Neutrophil (primary cell): ENCODE measurements at regions not wholly inside any gene's neighbourhood (a gene's known extent, or its start where the extent isn't known, plus 50 kb on each side); places are given as distances from the start of the nearest gene placed in this dataset.

Source experiments
- H3K27ac ChIP-seq: fragments of 200-600 bp; sonication (generic); 2 replicates; pipeline ENCODE4 v1.5.1; 2016; ENCODE audit warnings: mild to moderate bottlenecking, moderate library complexity
- H3K27me3 ChIP-seq: fragments of 200-600 bp; sonication (generic); 2 replicates; pipeline ENCODE4 v1.6.0; 2016; ENCODE audit warnings: mild to moderate bottlenecking
- H3K36me3 ChIP-seq: fragments of 200-600 bp; sonication (generic); 2 replicates; pipeline ENCODE4 v1.5.1; 2017
- H3K4me1 ChIP-seq, 2 experiments: fragments of 200-600 bp in 1 of 2; sonication (generic) in 1 of 2; 1 replicate in 1 of 2; 2 replicates in 1 of 2; pipeline versions ENCODE4 v1.5.1 to v1.6.1; 2013 to 2016; ENCODE audit warnings: low read depth in 1 of 2, low read length in 1 of 2, mild to moderate bottlenecking in 1 of 2, moderate library complexity in 1 of 2; ENCODE audit not compliant: control insufficient read depth in 1 of 2, insufficient read depth in 1 of 2
- H3K4me3 ChIP-seq, 2 experiments: fragments of 200-600 bp in 1 of 2; sonication (generic) in 1 of 2; 1 replicate in 1 of 2; 2 replicates in 1 of 2; pipeline ENCODE4 v1.5.1; 2013 to 2016; ENCODE audit warnings: low read depth in 1 of 2, low read length in 1 of 2, mild to moderate bottlenecking in 1 of 2, moderate library complexity in 1 of 2
- H3K9me3 ChIP-seq: fragments of 200-600 bp; sonication (generic); 2 replicates; pipeline ENCODE4 v1.5.1; 2016
- TF ChIP-seq, protein P1 (sequence below): fragments of 200-600 bp; sonication (generic); IDR thresholded peaks from 2 replicates; pipeline ENCODE4 v1.5.1; 2016; ENCODE audit warnings: antibody characterized with exemption

DNA sequence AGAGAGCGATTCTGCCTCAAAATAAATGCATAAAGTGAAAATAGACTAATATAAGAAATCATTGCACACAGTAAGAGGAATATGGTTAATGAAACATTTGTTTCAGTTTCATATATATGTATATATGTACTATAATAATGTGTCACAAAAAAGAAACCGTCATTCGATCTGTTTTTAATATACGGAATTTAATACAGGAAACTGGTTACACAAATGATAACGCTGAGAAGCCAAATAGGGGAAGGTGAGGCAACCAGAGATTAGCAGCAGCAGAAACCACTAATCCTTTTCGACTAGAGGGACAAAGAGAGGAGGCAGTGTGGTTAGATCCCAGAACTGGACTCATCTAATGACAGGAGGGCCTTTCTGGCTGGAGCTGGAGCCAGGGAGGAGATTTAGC lies 64.2 kb upstream of the GREB1L start:
- Histone ChIP-seq H3K9me3 (no peaks in the 10 kb centered on the region), H3K27me3 (no peaks in the 10 kb centered on the region), H3K27ac (no peak overlapping the region), H3K4me3 (peak overlapping the region in 1 of 2 experiments; percentile 6), H3K4me1 (peaks cover 3 to 17% of the 10 kb centered on the region in 2 experiments), H3K36me3 (no peaks in the 10 kb centered on the region)
- TF ChIP-seq, protein P1, sequence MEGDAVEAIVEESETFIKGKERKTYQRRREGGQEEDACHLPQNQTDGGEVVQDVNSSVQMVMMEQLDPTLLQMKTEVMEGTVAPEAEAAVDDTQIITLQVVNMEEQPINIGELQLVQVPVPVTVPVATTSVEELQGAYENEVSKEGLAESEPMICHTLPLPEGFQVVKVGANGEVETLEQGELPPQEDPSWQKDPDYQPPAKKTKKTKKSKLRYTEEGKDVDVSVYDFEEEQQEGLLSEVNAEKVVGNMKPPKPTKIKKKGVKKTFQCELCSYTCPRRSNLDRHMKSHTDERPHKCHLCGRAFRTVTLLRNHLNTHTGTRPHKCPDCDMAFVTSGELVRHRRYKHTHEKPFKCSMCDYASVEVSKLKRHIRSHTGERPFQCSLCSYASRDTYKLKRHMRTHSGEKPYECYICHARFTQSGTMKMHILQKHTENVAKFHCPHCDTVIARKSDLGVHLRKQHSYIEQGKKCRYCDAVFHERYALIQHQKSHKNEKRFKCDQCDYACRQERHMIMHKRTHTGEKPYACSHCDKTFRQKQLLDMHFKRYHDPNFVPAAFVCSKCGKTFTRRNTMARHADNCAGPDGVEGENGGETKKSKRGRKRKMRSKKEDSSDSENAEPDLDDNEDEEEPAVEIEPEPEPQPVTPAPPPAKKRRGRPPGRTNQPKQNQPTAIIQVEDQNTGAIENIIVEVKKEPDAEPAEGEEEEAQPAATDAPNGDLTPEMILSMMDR = no peak

DNA sequence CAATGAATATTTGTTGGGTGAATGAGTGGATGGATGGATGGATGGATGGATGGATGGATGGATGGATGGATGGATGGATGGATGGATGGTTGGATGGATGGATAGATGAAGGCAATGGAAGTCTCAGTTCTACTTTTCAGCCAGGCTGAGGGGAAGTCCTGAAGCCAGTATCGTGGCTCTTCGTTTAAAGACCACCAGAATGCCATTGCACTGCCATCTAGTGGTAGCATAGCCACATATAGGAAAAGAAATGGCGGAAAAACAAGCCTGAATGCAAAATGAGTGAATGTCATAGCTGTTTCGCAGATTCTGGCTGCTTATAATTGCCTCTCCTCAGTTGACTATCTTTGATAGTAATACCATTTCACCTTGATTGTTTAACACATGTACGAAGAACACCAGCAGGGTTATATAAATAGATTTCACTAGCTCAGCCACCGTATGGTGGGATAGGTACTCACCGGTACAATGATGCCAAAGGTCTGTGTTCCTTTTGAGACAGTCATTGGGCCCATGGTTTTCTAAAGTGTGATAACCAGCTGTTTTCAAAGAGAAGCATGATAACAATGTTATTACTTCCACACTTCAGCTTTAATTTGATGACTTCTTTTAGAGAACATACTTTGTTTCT lies 62.3 kb upstream of the GREB1L start:
- Histone ChIP-seq H3K4me1 (peaks cover 3 to 17% of the 10 kb centered on the region in 2 experiments), H3K9me3 (no peaks in the 10 kb centered on the region), H3K4me3 (no peak overlapping the region), H3K27ac (no peak overlapping the region), H3K27me3 (no peaks in the 10 kb centered on the region), H3K36me3 (no peaks in the 10 kb centered on the region)
- TF ChIP-seq, protein P1 = peak; percentile 80

DNA sequence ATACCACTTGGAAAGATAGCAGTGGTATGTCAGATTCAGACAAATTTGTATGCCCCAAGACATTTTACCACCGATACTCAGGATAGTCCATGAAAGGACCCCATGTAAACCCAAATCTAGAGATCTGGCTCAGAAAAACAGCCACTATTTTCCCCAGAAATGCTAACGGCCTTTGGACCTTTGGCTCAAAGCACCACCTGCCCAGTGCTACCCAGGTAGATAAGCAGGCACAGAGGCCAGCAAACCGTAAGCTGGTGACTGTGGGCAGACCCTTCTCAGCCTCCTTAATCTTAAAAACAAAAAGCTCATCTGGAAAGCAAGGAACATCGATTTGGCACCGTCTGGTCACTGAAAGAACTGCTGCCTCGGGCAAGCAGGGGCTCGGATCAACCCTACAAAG lies 61.4 kb upstream of the GREB1L start:
- TF ChIP-seq, protein P1 = no peak
- Histone ChIP-seq H3K27ac (no peak overlapping the region), H3K27me3 (no peaks in the 10 kb centered on the region), H3K9me3 (no peaks in the 10 kb centered on the region), H3K4me1 (peaks cover 3 to 17% of the 10 kb centered on the region in 2 experiments), H3K4me3 (no peak overlapping the region), H3K36me3 (no peaks in the 10 kb centered on the region)

DNA sequence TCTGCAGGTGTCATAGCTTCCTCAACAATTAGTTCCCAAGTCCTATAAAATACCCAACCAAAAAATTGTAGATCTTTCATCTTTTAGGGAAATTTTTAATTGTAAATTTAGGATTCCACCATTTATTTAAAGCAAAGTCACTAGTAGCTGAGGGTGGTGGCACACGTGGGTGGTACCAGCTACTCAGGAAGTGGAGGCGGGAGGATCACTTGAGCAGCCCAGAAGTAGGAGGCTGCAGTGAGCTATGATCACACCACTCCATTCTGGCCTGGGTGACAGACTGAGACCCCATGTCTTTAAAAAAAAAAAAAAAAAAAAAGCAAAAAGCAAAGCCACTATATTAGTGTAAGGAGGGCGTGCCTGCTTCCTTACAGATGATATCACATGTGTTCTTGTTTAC lies 60.3 kb upstream of the GREB1L start:
- Histone ChIP-seq H3K4me1 (peaks cover 3 to 17% of the 10 kb centered on the region in 2 experiments), H3K27me3 (no peaks in the 10 kb centered on the region), H3K9me3 (no peaks in the 10 kb centered on the region), H3K27ac (no peak overlapping the region), H3K4me3 (no peak overlapping the region), H3K36me3 (no peaks in the 10 kb centered on the region)
- TF ChIP-seq, protein P1 = no peak

DNA sequence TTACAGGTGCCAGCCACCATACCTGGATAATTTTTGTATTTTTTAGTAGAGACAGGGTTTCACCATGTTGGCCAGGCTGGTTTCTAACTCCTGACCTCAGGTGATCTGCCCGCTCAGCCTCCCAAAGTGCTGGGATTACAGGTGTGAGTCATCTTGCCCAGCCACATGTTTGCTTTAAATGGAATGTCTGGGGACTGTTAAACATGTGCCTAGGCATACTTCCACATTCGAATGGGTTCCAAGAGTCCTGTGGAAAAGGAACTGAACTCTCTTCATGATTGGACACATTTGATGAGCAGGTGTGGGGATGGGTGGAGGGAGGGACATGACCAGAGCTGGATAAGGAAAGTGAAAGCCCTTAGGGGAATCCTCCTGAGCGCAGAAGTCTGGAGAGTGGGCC lies 58.4 kb upstream of the GREB1L start:
- H3K27ac ChIP-seq = no peak overlapping the region
- H3K36me3 ChIP-seq = no peaks in the 10 kb centered on the region
- no peaks in the 10 kb centered on the region for H3K9me3 ChIP-seq
- H3K4me3 ChIP-seq = no peak overlapping the region
- H3K4me1 ChIP-seq = peaks cover 0 to 7% of the 10 kb centered on the region in 2 experiments
- TF ChIP-seq, protein P1 = no peak
- H3K27me3 ChIP-seq = no peaks in the 10 kb centered on the region
